B cell (primary cell): ENCODE measurements at regions not wholly inside any gene's neighbourhood (a gene's known extent, or its start where the extent isn't known, plus 50 kb on each side); places are given as distances from the start of the nearest gene placed in this dataset.

Experiments
- ATAC-seq: fragments of 200-7000 bp; cut with Tn5 transposase; one replicate; pipeline ENCODE4 v1.10.0; 2021; ENCODE audit warnings: low read depth, mild to moderate bottlenecking, moderate number of reproducible peaks, moderate library complexity
- CTCF ChIA-PET: fragments of 350-600 bp; sonication (Branson Sonifier 250); formaldehyde crosslinking; loops from one replicate; lab custom pipeline; 2021; ENCODE audit warnings: antibody characterized with exemption, inconsistent platforms; lab: Charles Lee
- POLR2A ChIA-PET: fragments of 350-600 bp; sonication (Branson Sonifier 250); formaldehyde crosslinking; loops from one replicate; lab custom pipeline; 2021; ENCODE audit warnings: antibody characterized with exemption; lab: Charles Lee
- DNase-seq: peaks from one replicate; pipeline ENCODE4 v3.0.0; 2013
- H2AFZ ChIP-seq: 2 replicates; pipeline ENCODE4 v1.6.1; 2012; ENCODE audit warnings: mild to moderate bottlenecking, low read depth, low read length; ENCODE audit not compliant: insufficient read depth, poor library complexity, severe bottlenecking
- H3K27ac ChIP-seq, 2 donors: 1 replicate in 1 of 2; 2 replicates in 1 of 2; pipeline ENCODE4 v1.5.1; 2012 to 2013; ENCODE audit warnings: low read length in 2 of 2, mild to moderate bottlenecking in 2 of 2, moderate library complexity in 1 of 2
- H3K27me3 ChIP-seq, 4 experiments: fragments of 200-600 bp in 1 of 4; sonication (generic) in 1 of 4; replicated peaks in 1 of 4; 1 replicate in 2 of 4; 2 replicates in 2 of 4; pipeline versions ENCODE4 v1.6.1 to v1.7.0; 2013 to 2016; ENCODE audit warnings: low read length in 3 of 4, mild to moderate bottlenecking in 2 of 4, mixed read lengths in 1 of 4, moderate library complexity in 1 of 4; ENCODE audit not compliant: insufficient read depth in 4 of 4, control insufficient read depth in 3 of 4; ENCODE audit errors: control extremely low read depth in 1 of 4
- H3K36me3 ChIP-seq, 2 experiments: replicated peaks in 1 of 2; 1 replicate in 1 of 2; 2 replicates in 1 of 2; pipeline versions ENCODE4 v1.6.1 to v1.7.1; 2013; ENCODE audit warnings: low read length in 1 of 2; ENCODE audit not compliant: insufficient read depth in 2 of 2, control insufficient read depth in 1 of 2; ENCODE audit errors: control extremely low read depth in 1 of 2, extremely low read depth in 1 of 2
- H3K4me1 ChIP-seq, 2 donors: fragments of 200-600 bp in 1 of 2; sonication (generic) in 1 of 2; 1 replicate in 1 of 2; 2 replicates in 1 of 2; pipeline versions ENCODE4 v1.5.1 to v1.6.1; 2013 to 2017; ENCODE audit warnings: low read length in 2 of 2; ENCODE audit not compliant: control insufficient read depth in 2 of 2, insufficient read depth in 2 of 2
- H3K4me2 ChIP-seq: replicated peaks from 2 replicates; pipeline ENCODE3; 2012; ENCODE audit warnings: mild to moderate bottlenecking, low read depth, low read length; ENCODE audit not compliant: poor library complexity, severe bottlenecking
- H3K4me3 ChIP-seq, 5 experiments: fragments of 200-600 bp in 1 of 5; sonication (generic) in 1 of 5; 1 replicate in 3 of 5; 2 replicates in 2 of 5; pipeline versions ENCODE4 v1.5.1 to v1.7.0; 2011 to 2016; ENCODE audit warnings: low read length in 4 of 5, mild to moderate bottlenecking in 4 of 5, low read depth in 2 of 5, control low read depth in 1 of 5, moderate library complexity in 1 of 5; ENCODE audit not compliant: insufficient read depth in 1 of 5; ENCODE audit errors: control extremely low read depth in 1 of 5, extremely low read depth in 1 of 5
- H3K79me2 ChIP-seq: fragments of 200-600 bp; sonication (generic); one replicate; pipeline ENCODE4 v1.6.0; 2016; ENCODE audit warnings: low read length; ENCODE audit not compliant: control insufficient read depth, insufficient read depth
- H3K9ac ChIP-seq: fragments of 200-600 bp; sonication (generic); 2 replicates; pipeline ENCODE4 v1.6.1; 2017; ENCODE audit warnings: mild to moderate bottlenecking, low read length, moderate library complexity
- H3K9me3 ChIP-seq, 3 donors: one replicate each; pipeline versions ENCODE4 v1.6.1 to v1.7.1; 2013; ENCODE audit warnings: low read length in 2 of 3; ENCODE audit not compliant: control insufficient read depth in 2 of 3, insufficient read depth in 1 of 3; ENCODE audit errors: control extremely low read depth in 1 of 3
- H4K20me1 ChIP-seq: 2 replicates; pipeline ENCODE4 v1.6.0; 2012; ENCODE audit warnings: mild to moderate bottlenecking, low read length; ENCODE audit not compliant: insufficient read depth, control insufficient read depth, poor library complexity, severe bottlenecking
- H3K27ac Mint-ChIP-seq: one replicate; pipeline ENCODE4 v1.8.0; 2021; ENCODE audit warnings: mixed read lengths
- H3K27me3 Mint-ChIP-seq: one replicate; pipeline ENCODE4 v1.8.0; 2021; ENCODE audit warnings: mixed read lengths
- H3K4me1 Mint-ChIP-seq: one replicate; pipeline ENCODE4 v1.8.0; 2021; ENCODE audit warnings: mixed read lengths
- H3K4me3 Mint-ChIP-seq: one replicate; pipeline ENCODE4 v1.8.0; 2021; ENCODE audit warnings: mixed read lengths
- H3K9me3 Mint-ChIP-seq: one replicate; pipeline ENCODE4 v1.8.0; 2022; ENCODE audit warnings: mixed read lengths; ENCODE audit not compliant: insufficient read depth
- EZH2 ChIP-seq: IDR thresholded peaks from 2 replicates; pipeline ENCODE4 v1.6.1; 2012; ENCODE audit warnings: borderline replicate concordance, low read depth, mild to moderate bottlenecking, moderate library complexity, low read length; ENCODE audit not compliant: insufficient read depth, poor library complexity, severe bottlenecking
- WGBS: methylation state at CpG from one replicate; pipeline ENCODE4 v1.1.5; 2013; ENCODE audit warnings: missing lambda C conversion rate; ENCODE audit not compliant: insufficient coverage; 5-methylcytosine and 5-hydroxymethylcytosine counted together
- intact Hi-C: fragments of 100-400 bp; cut with micrococcal nuclease; formaldehyde crosslinking; loops from one replicate; pipeline ENCODE4 v1.10.0; 2022
- TF ChIP-seq, protein P1 (sequence below): fragments of 200-600 bp; IDR thresholded peaks from one replicate; pipeline ENCODE4 v1.8.0; 2022; ENCODE audit warnings: antibody characterized with exemption, mild to moderate bottlenecking

DNA sequence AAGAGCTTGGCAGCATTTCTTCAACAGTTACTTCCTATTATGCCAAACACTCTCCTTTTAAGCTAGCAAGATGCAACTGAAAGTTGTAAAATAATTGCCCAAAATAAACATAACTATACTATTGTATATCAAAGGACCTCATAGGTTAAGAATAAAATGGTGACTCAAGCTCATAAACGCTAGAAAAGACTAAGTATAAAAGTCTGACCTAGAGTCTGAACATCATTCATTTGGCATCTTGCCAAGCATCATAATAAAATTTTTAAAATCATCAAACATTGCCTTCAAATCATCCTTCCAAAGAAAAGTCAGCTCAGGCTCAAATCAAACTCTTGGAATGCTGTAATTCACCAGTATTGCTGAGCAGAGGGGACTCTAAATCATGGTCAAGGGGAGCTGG, 281.2 kb downstream of the QDPR start:
- Histone ChIP-seq H3K9me3 (peaks cover 0 to under 1% (median 0%) of the 10 kb centered on the region in 3 donors), H2AFZ (no peak overlapping the region), H3K79me2 (no peaks in the 10 kb centered on the region), H3K4me3 (no peak overlapping the region), H3K36me3 (no peaks in the 10 kb centered on the region), H3K27ac (no peak overlapping the region), H3K27me3 (no peaks in the 10 kb centered on the region), H3K4me1 (no peaks in the 10 kb centered on the region), H4K20me1 (no peaks in the 10 kb centered on the region), H3K4me2 (no peak overlapping the region), H3K9ac (no peak overlapping the region)
- Mint-ChIP-seq H3K4me1 (no peaks in the 10 kb centered on the region), H3K27me3 (no peaks in the 10 kb centered on the region), H3K4me3 (no peak overlapping the region), H3K27ac (no peak overlapping the region), H3K9me3 (peaks cover 3% of the 10 kb centered on the region)
- DNase-seq (no peak), ATAC-seq (no peak)
- TF ChIP-seq EZH2: no peak
- TF ChIP-seq, protein P1, sequence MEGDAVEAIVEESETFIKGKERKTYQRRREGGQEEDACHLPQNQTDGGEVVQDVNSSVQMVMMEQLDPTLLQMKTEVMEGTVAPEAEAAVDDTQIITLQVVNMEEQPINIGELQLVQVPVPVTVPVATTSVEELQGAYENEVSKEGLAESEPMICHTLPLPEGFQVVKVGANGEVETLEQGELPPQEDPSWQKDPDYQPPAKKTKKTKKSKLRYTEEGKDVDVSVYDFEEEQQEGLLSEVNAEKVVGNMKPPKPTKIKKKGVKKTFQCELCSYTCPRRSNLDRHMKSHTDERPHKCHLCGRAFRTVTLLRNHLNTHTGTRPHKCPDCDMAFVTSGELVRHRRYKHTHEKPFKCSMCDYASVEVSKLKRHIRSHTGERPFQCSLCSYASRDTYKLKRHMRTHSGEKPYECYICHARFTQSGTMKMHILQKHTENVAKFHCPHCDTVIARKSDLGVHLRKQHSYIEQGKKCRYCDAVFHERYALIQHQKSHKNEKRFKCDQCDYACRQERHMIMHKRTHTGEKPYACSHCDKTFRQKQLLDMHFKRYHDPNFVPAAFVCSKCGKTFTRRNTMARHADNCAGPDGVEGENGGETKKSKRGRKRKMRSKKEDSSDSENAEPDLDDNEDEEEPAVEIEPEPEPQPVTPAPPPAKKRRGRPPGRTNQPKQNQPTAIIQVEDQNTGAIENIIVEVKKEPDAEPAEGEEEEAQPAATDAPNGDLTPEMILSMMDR: no peak
- CTCF ChIA-PET: no interaction called here
- POLR2A ChIA-PET: no interaction called here
- intact Hi-C loops: no loop called here
- no CpG with 5 or more reads among the region's 1 CpG for WGBS

DNA sequence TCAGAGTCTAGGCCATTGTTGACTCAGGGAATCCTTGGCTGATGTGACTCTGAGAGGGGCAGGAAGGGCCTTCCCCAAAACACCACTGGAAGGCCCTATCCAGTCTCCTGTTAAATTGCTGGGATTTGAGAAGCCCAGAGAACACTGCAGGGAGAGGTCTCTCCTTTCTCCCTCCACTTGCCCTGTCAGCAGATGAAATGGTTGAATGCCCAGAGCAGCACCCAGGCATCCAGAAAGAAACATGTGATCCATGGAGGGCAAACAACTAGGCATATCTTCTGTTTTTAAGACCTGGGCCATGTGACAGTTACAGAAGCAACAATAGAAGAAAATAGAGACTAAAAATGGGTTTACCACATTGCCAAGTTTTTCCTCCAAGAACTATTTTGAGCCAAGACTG, 291.1 kb downstream of the QDPR start:
- Histone ChIP-seq H3K4me2 (no peak overlapping the region), H2AFZ (no peak overlapping the region), H3K27me3 (no peaks in the 10 kb centered on the region), H3K79me2 (no peaks in the 10 kb centered on the region), H3K27ac (no peak overlapping the region), H3K4me3 (no peak overlapping the region), H3K4me1 (no peaks in the 10 kb centered on the region), H4K20me1 (no peaks in the 10 kb centered on the region), H3K9ac (no peak overlapping the region), H3K36me3 (no peaks in the 10 kb centered on the region), H3K9me3 (peaks cover 0 to 6% (median 0%) of the 10 kb centered on the region in 3 donors)
- H3K4me1 Mint-ChIP-seq: no peaks in the 10 kb centered on the region
- no peaks in the 10 kb centered on the region for H3K27me3 Mint-ChIP-seq
- intact Hi-C loops: no loop called here
- peaks cover 2% of the 10 kb centered on the region for H3K9me3 Mint-ChIP-seq
- H3K27ac Mint-ChIP-seq: no peak overlapping the region
- CTCF ChIA-PET: no interaction called here
- POLR2A ChIA-PET: no interaction called here
- TF ChIP-seq EZH2: no peak
- TF ChIP-seq, protein P1: no peak
- no peak for DNase-seq
- no peak overlapping the region for H3K4me3 Mint-ChIP-seq
- no peak for ATAC-seq
